ENCODE measurements at regions not wholly inside any gene's neighbourhood (a gene's known extent, or its start where the extent isn't known, plus 50 kb on each side); places are given as distances from the start of the nearest gene placed in this dataset.

DNA sequence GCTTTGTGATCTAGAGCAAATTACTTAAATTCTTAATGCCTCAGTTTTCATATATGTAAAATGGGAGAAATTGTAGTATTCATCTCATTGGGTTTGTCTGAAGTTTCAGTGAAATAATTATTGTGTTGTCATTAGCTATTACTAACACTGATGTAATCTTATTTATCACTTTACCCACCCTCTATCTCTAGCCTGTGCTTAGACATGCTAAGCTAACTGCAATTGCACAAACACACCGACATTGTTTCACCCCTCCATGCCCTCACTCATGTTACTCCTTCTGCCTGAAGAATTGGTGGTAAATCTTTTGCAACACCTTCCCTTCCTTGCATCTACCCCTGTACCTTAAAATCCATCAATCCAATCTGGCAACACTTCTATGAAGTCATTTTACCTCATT, 241.6 kb downstream of the BCAT1 start:
- TF ChIP-seq, protein P1, sequence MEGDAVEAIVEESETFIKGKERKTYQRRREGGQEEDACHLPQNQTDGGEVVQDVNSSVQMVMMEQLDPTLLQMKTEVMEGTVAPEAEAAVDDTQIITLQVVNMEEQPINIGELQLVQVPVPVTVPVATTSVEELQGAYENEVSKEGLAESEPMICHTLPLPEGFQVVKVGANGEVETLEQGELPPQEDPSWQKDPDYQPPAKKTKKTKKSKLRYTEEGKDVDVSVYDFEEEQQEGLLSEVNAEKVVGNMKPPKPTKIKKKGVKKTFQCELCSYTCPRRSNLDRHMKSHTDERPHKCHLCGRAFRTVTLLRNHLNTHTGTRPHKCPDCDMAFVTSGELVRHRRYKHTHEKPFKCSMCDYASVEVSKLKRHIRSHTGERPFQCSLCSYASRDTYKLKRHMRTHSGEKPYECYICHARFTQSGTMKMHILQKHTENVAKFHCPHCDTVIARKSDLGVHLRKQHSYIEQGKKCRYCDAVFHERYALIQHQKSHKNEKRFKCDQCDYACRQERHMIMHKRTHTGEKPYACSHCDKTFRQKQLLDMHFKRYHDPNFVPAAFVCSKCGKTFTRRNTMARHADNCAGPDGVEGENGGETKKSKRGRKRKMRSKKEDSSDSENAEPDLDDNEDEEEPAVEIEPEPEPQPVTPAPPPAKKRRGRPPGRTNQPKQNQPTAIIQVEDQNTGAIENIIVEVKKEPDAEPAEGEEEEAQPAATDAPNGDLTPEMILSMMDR (IDR thresholded peaks at IDR 0.05; ENCODE audit: insufficient read depth, low read length) = no peak
- TF ChIP-seq REST (IDR thresholded peaks at IDR 0.05; ENCODE audit: insufficient replicate concordance, low read depth) (no peak), POLR2AphosphoS5 (IDR thresholded peaks at IDR 0.05; ENCODE audit: low read depth) (no peak), GABPA (IDR thresholded peaks at IDR 0.05; ENCODE audit: low read depth) (no peak), SPI1 (IDR thresholded peaks at IDR 0.05; ENCODE audit: borderline replicate concordance, low read depth) (no peak)
